ENCODE measurements at regions not wholly inside any gene's neighbourhood (a gene's known extent, or its start where the extent isn't known, plus 50 kb on each side); places are given as distances from the start of the nearest gene placed in this dataset.

DNA sequence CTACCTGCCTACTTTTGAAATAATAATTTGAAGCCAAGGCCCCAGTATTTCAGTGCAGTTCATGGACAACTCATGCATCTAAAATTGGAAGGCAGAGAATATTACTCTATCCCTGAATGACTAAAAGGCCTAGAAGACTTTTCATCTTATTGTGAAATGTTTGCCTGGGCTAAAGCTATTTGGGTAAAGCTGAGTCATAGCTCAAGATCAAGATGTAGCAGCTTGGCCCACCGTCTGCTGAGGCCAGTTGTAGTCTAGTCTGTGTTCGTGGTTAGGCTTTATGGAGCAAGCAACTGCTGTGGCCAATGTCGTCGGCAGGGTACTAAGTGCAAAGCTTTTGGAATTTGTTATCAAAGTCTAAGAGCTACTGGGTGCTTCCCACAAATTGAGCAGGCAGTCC is 929.1 kb downstream of the RAB28 start:
- no peak for DNase-seq

DNA sequence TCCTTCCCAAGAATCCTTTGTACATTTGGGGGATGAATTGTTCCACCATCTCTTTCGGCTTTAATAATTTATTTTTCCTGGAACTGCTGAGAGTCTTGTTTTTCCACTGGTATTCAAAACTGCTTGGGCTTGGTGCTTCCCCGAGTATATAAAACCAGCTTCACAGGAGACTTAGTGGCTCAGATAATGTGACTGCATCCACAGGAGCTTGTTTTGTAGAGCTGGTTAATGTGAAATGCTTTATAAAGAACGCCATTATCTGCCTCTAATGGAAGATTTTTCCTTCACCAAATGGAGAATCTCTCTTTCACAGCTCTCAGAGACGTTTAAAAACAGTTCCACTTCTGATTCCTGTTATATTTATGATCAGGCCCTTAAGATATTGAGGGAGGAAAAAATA is 935.5 kb downstream of the RAB28 start:
- DNase-seq = no peak

DNA sequence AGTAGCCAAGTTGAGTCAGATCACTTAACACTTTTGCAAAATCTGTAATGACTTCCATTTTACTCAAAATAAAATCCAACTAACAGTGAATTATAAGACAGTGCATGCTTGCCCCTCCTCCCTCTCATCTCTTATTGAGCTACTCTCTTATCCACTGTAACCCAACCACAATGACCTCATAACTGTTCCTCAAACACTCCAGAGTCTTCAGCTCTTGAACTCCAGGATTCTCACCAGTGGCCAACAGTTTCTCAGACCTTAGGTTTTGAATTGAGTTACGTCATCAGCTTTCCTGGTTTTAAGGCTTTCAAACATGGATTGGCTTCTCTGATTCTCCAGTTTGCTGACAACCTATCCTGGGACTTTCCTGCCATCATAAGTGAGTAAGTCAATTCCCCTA is 938.3 kb downstream of the RAB28 start:
- DNase-seq = no peak

DNA sequence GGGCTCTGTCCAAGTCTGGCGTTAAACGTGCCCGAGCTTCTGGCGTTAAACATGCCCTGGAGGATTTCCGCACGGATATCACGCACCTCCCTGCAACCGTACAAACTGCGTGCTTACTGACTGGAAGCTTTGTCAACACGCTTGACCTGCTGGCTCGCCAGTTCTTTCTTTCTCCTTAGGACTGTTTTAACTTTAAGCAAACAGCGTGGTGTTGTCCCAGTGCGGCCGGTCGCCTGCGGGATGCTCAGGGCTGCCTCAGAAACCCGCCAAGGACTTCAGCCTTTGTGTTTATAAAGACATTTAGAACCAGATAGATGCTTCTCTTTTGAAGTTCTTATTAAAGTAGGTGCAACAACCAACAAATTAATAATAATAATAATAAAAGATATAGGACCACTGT is 946.0 kb downstream of the RAB28 start:
- DNase-seq = no peak

DNA sequence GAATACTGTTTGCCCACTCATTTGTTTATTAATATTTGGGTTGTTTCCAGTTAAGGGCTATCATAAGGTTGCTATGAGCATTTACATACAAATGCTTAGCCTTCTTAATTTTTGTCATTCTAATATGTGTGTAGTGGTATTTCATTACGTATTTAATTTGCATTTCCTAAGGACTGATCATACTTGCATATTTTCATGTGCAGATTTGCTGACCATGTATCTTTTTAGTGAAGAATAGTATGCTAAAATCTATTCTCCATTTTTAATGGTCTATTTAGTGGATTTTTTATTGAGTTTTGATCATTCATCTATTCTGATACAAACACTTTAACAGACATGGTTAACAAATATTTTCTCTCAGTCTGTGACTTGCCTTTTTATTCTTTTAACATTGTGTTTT is 949.5 kb downstream of the RAB28 start:
- no peak for DNase-seq

DNA sequence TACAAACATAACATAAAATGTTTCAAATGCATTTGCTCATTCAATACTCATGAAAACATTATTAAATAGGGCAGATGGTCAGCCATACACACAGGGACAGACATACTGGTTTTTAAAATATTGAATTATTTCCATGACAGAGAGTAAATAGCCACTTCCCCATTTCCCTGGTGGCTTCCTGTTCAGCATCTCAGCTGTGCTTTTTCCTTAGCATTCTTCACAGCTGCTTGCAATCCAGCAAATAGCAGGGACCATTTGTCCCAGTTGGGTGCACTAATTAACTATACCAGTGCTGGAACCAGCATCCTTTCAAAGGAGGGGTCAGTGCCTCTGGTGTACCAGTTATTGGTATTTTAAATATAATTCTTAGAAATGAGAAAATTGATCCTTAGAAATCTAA is 964.7 kb downstream of the RAB28 start:
- no peak for DNase-seq

DNA sequence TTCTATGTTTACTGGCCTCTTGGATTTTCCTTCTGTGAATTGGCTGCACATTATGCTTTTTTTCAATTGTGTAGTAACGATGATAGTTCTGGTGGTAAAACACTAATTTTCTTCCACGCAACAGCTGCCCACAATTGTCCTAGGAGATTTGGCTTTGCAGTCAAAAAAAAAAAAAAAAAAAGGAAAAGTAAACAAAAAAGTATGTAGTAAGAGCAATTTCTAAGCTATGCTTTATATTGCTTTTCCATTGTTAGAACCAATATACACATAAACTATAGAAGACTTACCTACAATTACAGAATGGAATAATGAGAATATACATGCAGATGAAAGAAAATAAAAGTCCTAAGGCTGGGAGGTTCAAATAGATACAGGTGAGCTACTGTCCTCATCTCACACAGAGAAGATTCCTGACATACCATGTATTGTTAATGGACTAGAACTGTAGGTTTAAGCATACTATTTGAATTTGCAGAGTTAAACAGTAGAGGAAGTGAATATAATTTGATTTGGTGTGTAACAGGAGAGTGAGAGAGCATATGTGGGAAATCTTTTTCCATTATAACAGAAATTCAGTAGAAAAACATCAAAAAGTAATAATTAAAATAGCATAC is 976.2 kb downstream of the RAB28 start:
- no peak for DNase-seq

DNA sequence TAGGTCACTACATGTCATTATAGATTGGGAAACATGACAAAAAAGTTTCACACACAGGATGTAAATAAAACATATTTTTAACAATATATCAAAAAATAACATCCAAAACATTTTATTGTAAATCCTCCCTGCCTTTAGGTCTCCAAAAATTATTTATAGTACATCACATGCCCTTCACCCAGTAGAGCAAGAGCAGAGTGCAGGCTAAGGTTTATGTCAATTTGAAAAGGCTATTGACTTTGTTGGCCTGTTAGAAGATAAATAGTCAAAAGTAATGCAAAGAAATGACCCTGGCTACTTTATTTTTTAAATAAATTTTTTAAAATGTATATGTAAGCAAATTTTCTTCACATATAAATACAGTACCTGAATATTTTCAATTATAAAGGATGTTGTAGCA is 983.7 kb downstream of the RAB28 start:
- no peak for DNase-seq

DNA sequence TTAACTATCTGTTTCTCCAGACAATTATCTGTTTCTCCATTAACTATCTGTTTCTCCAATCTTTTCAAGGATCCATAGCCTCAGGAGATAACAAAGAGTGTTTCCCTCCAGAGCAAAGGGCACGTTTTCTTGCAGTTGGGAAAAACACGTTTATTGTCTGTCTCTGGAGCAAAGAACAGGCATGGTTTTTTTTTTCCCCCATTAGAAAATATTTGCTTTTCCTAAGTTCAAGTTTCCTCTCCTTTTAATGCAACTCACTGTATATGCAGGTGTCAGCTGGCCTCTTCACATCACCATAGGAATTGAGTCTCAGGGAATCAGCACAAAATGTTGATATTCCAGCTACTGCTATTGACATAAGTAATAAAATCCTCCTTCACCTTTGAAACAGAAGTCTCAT is 984.4 kb downstream of the RAB28 start:
- peak; percentile 6 to 9 for DNase-seq

DNA sequence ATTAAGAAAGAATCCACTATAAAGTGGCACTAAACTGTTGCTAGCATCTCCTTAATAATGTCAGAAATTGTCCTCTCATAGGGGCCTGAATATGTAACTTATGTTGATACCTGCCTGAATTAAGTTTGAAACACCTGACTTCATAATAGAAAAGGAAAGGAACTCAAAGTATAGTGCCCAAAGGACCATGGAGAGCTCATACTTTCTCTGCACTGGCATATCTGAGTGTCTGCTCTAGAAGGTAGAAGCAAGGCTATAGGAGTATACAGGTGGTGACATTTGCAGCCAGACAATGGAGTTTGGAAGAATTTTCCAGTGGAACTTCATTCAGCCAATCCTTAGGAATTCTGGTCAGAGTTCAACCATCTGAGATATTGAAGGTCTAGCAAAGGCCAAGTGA is 988.9 kb downstream of the RAB28 start:
- no peak for DNase-seq

DNA sequence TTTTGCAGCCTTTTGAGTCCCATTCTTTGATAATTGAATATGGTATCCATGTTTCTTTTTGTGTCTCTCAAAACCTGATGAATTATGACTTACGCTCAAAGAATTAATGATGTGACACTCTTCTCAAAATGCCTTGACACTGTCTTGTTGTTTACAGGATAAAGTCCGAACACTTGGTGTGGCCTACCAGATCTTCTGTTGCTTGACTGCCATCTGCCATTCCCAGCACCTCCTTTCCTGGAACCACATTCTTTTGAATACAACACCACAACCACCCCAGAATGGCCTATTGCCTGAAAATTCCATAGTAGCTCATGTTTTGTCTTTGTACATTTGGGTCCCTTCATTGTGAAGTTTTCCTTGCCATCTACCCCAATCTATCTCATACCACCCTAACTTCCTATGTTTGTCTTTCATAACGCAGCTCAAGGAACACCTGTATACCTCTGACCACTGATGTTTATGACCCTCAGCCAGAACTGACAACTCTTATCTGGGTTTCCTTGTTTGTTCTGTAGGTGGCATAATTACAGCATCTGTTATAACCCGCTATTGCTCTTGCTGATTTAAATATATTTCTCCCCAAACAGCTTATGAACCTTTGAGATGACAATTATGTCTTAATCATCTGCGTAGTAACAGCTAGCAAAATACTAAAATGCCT is 991.3 kb downstream of the RAB28 start:
- DNase-seq = no peak

DNA sequence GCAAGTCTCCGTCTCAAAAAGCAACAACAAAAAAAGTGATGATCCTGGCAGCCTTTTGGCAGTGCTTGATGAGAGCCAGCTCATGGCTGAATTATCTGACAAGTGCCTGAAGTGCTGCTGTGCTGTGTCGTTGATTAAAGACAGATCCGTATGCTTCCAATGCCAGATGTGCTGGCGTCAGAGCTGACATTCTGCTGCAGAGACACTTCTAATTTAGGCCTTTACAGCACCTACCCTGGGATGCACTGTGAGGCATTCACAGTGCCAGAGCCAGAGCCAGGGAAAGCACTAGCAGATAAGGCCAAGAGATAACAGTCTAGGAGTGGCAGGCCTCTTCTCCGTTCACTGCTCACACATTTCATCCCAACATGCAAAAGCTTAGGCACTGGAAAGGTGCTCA is 995.5 kb downstream of the RAB28 start:
- no peak for DNase-seq

DNA sequence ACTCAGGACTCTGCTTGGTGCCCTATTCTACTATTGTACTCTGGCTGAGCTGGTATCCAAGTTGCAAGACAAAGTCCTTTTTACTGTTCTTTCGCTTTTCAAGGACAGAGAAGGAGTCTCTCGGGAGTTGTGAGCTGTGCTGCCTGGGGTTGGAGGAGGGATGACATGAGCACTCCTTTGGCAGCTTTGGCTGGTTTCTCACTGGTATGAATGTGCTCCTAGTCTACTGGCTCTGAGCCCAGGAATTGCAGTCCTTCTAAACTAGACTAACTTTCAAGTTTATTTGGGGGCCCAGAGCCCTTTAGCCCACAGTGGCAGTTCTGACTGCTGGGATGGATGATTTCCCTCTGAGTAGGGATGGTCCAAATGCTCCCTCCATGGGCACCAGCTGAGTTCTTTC is 997.1 kb downstream of the RAB28 start:
- DNase-seq = no peak

DNA sequence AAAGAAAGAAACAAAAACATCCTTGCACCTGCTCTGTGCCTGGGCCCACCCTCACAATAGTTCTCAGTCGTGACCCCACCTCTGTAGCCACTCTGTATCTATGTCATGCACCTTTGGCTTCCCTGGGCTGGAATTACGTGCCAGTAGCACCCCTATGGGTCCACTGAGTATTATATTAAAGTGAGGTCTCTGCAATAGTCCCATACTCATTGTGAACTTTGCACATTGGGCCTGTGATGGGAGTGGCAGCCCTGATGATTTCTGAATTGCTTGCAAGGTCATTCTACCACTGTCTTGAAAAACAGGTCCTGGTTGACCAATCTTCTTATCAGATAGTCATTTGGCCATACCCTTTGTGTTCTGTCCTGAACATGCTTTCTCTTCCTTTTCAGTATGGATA is 1012.1 kb downstream of the RAB28 start:
- no peak for DNase-seq

DNA sequence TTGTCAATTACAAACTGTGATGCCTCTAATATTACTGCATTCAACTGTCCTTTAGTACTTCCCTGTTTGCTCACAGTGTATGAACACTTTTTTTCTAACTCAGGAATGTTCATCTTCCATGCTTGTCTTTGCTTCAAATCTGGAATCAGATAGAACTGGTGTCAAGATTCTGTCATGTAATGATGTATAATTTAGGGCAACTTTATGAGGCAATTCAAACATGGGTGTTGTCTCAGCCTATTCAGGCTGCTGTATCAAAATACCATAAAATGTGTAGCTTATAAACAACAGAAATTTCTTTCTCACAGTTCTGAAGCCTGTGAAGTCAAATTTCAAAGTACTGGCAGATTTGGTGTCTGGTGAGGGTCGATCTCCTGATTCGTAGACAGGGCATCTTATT is 1012.9 kb downstream of the RAB28 start:
- no peak for DNase-seq

DNA sequence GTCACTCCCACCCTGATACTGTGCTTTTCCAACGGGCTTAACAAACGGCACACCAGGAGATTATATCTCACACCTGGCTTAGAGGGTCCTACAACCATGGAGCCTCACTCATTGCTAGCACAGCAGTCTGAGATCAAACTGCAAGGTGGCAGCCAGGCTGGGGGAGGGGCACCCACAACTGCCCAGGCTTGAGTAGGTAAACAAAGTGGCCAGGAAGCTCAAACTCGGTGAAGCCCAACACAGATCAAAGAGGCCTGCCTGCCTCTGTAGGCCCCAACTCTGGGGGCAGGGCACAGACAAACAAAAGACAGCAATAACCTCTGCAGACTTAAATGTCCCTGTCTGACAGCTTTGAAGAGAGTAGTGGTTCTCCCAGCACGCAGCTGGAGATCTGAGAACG is 1022.6 kb downstream of the RAB28 start:
- DNase-seq = peak; percentile 11 to 53

DNA sequence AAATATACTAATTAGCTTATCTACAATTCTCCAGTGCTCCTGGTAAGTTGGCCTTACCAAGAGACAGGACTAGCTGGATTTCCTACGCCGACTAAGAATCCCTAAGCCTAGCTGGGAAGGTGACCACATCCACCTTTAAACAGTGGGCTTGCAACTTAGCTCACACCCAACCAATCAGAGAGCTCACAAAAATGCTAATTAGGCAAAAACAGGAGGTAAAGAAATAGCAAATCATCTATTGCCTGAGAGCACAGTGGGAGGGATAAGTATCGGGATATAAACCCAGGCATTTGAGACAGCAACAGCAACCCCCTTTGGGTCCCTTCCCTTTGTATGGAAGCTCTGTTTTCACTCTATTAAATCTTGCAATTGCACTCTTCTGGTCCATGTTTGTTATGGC is 1025.0 kb downstream of the RAB28 start:
- no peak for DNase-seq

DNA sequence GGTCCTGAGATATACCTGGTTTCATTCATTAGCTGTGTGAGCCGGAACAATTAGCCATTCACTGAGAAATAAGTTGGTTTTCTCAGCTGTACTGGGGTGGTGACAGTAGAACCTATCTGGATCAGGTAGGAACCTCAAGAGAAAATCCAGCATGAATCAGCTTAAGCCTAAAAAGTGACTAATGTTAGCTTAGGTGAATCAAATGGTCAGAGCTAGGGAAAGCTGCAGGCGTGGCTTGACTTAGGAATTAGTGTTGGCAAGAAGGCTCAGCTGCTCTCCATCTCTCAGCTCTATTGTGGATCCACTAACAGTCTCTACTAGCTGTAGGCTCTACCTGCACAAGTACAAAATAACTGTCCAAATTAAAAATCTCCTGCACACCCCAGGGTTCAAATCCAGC is 1025.5 kb downstream of the RAB28 start:
- DNase-seq = no peak

DNA sequence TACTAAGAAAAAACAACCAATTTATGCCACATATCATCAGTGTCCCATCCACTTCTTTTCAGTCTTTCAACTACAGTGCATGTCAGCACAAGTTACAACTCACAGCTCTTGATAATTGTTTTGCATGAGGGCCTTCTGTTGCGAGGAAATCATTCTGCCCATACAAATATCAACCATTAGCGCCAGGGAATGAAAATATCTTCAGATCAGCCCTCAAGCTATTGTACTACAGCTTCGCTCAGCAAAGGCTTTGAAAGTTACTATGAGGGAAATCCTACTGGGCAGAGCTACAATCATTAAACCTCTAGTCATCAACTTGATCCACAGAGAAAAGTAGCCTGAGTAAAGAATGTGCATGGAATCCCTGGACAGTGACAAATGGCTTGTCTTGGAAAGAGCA is 1023.6 kb upstream of the HS3ST1 start:
- no peak for DNase-seq

DNA sequence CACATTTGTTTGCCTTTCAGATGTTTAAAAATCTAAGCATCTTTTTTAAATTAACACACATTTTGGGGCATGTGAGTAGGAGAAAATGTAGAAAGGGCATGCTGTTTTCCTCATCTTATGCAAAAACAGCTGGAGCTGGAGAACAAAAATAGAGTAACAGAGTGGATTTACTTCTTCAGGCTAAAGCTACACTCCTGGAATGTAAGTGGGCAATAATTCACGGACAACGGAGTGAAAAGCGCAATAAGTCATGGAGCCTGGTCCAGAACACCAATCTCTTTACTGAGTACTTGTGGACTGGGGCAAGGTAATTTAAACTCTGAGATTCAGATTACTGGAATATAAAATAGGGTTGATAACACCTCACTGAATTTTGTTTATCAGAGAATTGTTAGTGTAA is 1018.8 kb upstream of the HS3ST1 start:
- DNase-seq = no peak

DNA sequence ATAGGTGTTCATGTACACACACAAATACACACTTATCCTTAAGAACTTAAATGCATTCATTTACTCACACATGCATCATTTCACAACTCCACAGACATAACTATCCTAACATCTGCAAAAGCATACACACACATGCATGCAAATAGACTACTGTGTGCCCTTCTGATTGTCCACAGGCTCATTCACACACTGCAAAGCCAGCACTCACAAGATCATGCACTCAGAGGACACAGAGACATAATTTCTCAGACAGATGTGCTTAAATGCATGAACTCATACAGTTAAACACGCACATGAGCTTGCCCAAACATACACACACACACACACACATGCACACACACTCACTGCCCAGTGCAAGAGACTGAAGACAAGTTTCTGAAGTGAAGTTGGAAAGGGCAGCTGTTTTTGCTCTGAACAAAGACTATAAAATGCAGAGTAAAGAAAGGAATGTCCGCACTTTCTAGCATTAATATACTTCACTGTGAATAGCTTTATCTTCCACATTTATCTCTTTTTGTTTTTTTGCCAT is 1018.0 kb upstream of the HS3ST1 start:
- DNase-seq = no peak

DNA sequence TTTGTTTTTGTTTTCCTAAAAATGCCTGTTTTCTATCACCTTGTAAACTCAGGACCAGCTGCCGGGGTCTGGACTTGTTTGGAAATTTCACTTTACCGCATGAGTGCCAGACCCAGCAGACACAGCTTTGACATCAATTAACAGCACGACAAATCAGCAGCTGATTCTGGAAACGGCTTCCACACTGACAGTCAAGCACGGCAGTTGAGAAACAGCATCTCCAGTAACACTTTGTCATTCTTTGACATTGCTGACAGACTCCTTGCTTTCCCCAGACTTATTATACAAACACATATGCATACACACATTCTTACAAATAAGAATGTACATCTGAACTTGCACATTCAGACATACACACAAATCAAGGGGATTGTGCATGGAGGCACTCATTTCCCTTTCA is 1017.6 kb upstream of the HS3ST1 start:
- DNase-seq = no peak

DNA sequence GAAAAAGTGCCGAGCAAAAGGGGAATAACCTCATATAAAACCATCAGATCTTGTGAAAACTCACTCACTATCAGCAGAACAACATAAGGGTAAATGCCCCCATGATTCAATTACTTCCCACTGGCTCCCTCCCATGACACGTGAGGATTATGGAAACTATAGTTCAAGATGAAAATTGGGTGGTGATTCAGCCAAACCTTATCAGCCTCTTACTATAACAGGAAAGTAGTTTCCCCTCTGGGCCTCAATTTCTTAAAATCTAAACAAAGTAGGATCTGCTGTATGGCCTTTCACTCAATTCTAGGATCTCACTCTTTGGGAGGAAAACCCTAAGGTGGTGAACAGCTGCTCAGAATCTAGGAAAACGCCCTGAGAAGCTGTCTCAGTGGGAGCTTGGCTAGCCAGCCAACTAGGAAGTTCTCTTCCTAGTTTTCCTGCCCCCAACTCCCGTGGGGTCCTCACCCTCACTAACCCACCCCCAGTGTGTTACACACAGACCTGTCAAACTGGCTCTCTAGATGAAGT is 1017.1 kb upstream of the HS3ST1 start:
- no peak for DNase-seq

DNA sequence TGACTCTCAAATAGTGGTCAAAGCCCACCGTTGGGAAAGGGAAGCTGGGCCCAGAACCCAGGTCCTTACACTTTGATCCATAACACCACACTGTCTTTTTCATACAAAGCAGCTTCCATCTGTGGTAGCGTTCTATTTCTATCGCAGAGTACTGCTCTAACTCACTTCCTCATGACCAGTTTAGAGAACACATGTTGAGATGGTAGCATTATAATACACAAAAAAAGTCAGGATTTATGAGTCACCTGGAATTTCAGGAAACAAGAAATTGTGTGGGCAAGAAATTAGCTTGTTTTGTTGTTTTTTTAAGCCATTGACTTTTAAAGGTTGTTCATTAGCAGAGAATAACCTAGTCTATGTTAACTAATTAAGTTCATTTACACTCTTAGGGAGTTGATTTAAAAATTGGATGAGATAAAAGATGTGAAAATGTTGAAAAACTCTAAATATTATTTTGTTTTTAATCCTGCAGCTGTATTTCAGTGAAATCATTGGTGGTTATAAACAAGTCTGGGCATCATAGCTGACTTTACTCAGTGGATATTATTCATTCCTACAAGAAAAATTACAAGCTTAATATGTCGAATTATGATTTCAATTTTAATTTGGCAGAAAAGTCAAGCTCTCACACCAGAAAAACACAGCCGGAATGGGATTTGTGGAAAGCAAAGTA is 1011.1 kb upstream of the HS3ST1 start:
- no peak for DNase-seq
